Urinary bladder (tissue), 3 donors: ENCODE measurements at regions not wholly inside any gene's neighbourhood (a gene's known extent, or its start where the extent isn't known, plus 50 kb on each side); places are given as distances from the start of the nearest gene placed in this dataset.

ENCODE experiments used
- DNase-seq: peaks from one replicate; pipeline ENCODE4 v3.0.0-alpha.2; 2015; ENCODE audit errors: extremely low spot score
- H3K27ac ChIP-seq: one replicate; pipeline ENCODE4 v1.5.1; 2013; ENCODE audit warnings: low read depth, mild to moderate bottlenecking, moderate library complexity
- H3K36me3 ChIP-seq: one replicate; pipeline ENCODE4 v1.6.1; 2013; ENCODE audit warnings: mild to moderate bottlenecking, moderate library complexity; ENCODE audit not compliant: insufficient read depth
- H3K4me1 ChIP-seq: one replicate; pipeline ENCODE4 v1.6.1; 2013; ENCODE audit warnings: mild to moderate bottlenecking, moderate library complexity; ENCODE audit not compliant: insufficient read depth
- H3K4me3 ChIP-seq: one replicate; pipeline ENCODE4 v1.5.1; 2013; ENCODE audit warnings: low read depth, low read length
- WGBS: extraction: QIAGEN DNeasy Blood & Tissue Kit; methylation state at CpG from one replicate; pipeline ENCODE4 v1.1.7; 2013; 5-methylcytosine and 5-hydroxymethylcytosine counted together
- donor health status: healthy with polysubstance abuse.
- donor health status: healthy.

DNA sequence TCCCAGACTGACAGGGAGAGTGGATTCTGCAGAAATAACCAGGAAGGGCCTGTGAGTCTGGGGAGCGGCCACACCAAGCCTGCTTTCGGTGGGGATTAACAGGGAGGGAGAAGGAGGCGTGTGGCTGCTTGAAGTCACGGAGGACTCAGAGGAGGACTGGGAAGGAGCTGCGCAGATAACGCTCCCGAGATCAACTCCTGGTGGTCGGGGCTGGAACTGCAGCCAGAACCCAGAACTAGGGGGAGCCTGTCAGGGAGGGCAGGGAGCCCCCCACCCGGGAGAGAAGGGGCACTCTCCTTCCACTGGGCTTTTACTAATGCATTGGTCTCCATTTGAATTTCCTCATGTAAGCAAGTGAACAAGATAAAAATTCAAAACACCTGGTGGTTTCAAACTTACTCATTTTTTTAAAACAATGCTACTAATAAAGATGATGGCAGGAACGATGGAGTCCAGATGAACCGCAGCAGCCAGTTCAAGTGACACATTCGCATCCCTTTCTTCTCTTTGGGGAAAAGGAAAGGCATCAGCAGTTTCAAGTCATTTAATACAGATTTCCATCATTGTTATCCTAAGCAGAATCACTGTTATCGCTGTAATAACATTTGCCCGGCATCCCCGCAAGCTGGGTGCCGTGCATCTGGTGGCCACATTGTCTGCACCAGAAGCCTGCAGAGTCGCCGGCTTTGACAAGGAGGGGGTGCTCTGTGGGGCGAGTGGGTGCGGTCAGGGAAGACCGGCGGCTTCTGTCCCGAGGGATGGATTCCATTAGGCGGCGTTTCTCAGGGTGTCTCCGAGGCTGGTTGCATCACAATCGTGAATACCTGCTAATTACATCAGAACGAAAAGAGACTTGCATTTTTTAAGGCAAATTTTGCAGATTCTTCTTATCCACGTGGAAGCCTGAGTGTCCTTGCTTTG is 183.0 kb downstream of the FOXL1 start:
- H3K36me3 ChIP-seq: no peaks in the 10 kb centered on the region
- WGBS: 18% methylated on average over 29 of the region's 29 CpGs
- H3K27ac ChIP-seq: no peak overlapping the region
- DNase-seq: no peak
- no peak overlapping the region for H3K4me3 ChIP-seq
- H3K4me1 ChIP-seq: no peaks in the 10 kb centered on the region

GRCh38 chr16:86762095-86762494 is 183.7 kb downstream of the FOXL1 start:
- Histone ChIP-seq H3K4me3 (no peak overlapping the region), H3K36me3 (no peaks in the 10 kb centered on the region), H3K27ac (no peak overlapping the region), H3K4me1 (no peaks in the 10 kb centered on the region)
- DNase-seq: no peak
- 36% methylated on average over 9 of the region's 9 CpGs for WGBS

DNA sequence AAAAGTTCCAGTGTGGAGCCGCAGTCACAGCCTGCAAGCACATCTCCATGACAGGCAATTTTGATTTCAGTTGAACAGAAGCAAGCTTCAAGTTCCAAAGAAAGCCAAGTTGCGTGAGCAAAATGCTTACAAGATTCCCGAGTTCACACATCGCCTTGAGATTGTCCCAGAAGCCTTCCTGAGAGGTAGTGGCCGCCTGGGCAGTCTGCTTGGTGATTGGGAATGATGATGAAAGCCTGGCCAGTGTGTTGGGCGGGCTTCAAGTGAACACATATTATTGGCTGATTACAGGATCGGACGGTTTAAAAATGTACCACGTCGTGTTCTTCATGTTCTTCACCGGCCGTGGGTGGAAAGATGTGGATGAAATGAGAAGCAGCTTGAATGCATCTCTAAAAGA is 185.5 kb downstream of the FOXL1 start:
- Histone ChIP-seq H3K4me1 (no peaks in the 10 kb centered on the region), H3K36me3 (no peaks in the 10 kb centered on the region), H3K4me3 (no peak overlapping the region), H3K27ac (no peak overlapping the region)
- DNase-seq: no peak
- WGBS: 77% methylated on average over 12 of the region's 12 CpGs

GRCh38 chr16:86764551-86764950 is 186.2 kb downstream of the FOXL1 start:
- Histone ChIP-seq H3K4me1 (no peaks in the 10 kb centered on the region), H3K4me3 (no peak overlapping the region), H3K36me3 (no peaks in the 10 kb centered on the region), H3K27ac (no peak overlapping the region)
- WGBS: 87% methylated on average over 4 of the region's 4 CpGs
- DNase-seq: no peak

GRCh38 chr16:86765389-86766026 is 187.2 kb downstream of the FOXL1 start:
- Histone ChIP-seq H3K27ac (no peak overlapping the region), H3K4me3 (no peak overlapping the region)
- 91% methylated on average over 6 of the region's 6 CpGs for WGBS

DNA sequence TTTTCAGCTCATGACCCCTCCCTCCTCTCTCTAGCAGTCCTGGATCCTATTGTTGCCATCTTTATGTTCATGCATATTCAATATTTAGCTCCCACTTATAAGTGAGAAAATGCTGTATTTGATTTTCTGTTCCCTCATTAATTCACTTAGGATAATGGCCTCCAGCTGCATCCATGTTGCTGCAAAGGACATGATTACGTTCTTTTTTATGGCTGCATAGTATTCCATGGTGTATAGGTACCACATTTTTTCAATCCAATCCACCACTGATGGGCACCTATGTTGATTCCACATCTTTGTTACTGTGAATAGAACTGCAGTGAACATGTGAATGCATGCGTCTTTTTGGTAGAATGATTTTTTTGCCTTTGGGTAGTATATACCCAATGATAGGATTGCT is 188.4 kb downstream of the FOXL1 start:
- H3K4me3 ChIP-seq: no peak overlapping the region
- H3K27ac ChIP-seq: no peak overlapping the region
- no peaks in the 10 kb centered on the region for H3K4me1 ChIP-seq
- DNase-seq: no peak
- no peaks in the 10 kb centered on the region for H3K36me3 ChIP-seq
- WGBS: 89% methylated on average over 2 of the region's 2 CpGs

More at GRCh38 chr16:86765389-86766026, 187.2 kb downstream of the FOXL1 start:
- H3K4me1 ChIP-seq: no peaks in the 10 kb centered on the region
- DNase-seq: no peak
- H3K36me3 ChIP-seq: no peaks in the 10 kb centered on the region

DNA sequence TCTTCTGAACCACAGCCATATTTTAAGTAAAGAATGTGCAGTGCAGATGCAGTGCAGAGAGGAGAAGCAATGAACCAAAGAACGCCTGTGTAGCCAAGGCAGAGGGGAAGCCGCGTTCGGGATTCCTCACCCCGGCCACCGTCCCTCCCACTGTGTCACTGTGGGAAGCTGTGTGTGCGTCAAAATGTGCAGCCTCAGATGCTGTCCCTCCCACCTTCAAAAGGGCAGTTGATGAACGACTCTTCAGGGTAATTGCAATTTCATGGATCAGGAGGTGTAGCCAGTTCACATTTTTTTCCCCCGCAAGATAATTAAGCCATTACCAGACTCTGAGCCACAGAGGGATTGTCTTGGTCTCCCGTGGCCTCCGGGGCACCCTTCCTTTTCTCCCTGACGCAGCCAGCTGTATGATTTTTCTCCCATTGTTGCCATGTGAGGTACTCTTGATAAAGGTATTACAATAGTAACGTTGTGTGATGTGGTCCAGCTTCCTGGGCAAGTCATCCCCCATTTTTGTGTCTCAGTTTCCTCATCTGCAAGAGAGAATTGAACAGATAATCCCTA is 190.0 kb downstream of the FOXL1 start:
- H3K4me3 ChIP-seq: no peak overlapping the region
- H3K27ac ChIP-seq: no peak overlapping the region
- H3K4me1 ChIP-seq: no peaks in the 10 kb centered on the region
- 60% methylated on average over 13 of the region's 13 CpGs for WGBS
- H3K36me3 ChIP-seq: no peaks in the 10 kb centered on the region
- DNase-seq: no peak

DNA sequence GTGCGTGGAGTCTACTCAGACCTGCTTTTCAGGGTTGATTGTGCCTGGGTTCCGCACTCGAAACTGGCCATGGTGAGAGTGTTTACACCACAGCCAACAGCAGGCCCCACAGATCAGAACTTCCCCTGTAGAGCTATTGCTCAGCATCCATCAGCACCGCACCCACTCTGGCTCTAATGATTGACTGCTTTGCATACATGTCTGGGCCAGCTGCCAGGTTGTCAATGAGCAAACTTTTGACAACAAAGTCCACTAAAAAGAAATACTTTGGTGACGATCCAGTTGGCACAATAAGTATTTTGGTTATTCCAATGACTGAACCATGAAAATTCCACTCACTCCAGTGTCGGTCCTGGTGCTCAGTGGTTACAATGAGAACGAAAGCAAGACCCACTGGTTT is 190.7 kb downstream of the FOXL1 start:
- 81% methylated on average over 7 of the region's 7 CpGs for WGBS
- no peak overlapping the region for H3K4me3 ChIP-seq
- DNase-seq: no peak
- no peak overlapping the region for H3K27ac ChIP-seq
- H3K36me3 ChIP-seq: no peaks in the 10 kb centered on the region
- H3K4me1 ChIP-seq: no peaks in the 10 kb centered on the region

DNA sequence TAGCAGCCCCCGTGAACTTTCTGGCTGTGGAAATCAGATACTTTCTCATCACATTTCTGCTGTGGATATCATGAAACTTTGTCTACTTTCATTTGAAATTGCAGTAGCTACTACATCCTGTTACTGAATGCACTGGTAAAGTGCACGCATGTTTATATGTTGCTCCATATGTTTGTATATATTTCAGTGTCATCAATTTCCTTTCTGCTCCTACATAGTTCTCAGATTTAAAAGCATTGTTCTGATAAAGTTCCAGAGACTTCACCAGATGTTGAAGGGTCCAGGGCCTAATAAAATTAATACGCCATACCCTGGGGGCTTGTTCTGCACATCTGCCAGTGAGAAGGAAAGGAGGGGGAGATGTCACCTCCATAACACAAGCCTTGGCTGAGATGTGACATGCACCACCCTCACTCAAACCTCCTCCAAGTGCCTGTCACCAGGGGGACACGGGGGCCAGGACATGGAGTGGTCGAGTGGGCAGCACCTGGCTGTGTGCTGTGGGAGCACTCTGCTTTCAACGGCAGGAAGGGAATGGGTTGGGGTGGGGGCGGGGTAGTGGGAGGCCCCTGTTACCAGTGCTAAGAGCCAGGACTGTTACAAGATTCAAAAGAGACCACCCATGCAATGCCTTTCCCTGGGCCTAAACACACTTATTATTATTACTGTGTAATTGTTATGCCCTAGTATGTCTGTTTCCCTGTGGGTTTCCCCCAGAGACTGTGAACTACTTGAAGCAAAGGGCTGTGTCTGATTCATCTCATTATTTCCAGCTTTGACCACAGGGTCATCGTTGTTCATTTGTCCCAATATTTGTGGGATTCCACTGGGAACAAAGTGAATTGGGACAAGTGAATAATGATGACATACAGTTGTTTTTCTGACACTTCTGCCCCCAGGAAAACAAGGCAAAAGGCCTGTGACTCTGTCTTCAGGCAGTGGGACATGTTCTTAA is 193.4 kb downstream of the FOXL1 start:
- H3K4me3 ChIP-seq: no peak overlapping the region
- H3K4me1 ChIP-seq: no peaks in the 10 kb centered on the region
- H3K36me3 ChIP-seq: no peaks in the 10 kb centered on the region
- no peak for DNase-seq
- H3K27ac ChIP-seq: no peak overlapping the region
- 53% methylated on average over 8 of the region's 8 CpGs for WGBS

DNA sequence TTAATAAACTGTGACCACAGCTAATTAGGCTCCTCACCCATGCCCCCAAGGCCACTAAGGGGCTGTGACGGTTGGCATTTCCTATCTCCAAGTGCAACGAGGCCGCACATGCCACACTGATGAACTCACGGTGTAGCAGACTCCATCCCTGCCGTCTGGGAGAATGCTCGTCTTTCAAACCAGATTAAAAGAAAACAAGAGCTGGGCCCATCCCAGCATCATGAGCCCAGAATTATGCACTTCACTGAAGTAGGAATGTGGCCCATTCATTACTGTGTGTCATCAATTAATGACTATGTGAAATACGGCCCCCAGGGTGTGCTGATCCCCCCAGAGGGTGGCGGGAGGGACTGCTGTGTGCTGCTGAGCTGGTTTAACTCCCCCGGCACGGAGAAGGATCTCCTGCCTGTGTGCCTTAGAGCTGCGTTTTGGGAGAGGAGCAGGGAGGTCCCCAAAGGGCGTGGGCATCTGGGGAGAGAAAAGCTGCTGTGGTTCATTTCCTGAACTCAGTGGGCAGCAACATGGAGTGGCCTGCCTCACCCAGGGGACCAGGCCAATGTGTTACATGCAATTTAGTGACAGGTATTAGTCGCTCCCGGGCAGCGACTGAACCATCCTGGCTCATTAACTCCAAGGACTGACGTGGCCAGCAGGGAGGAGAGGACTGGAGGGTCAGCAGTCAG is 194.5 kb downstream of the FOXL1 start:
- WGBS: 73% methylated on average over 16 of the region's 16 CpGs
- Histone ChIP-seq H3K27ac (no peak overlapping the region), H3K4me1 (no peaks in the 10 kb centered on the region), H3K4me3 (no peak overlapping the region), H3K36me3 (no peaks in the 10 kb centered on the region)
- no peak for DNase-seq

DNA sequence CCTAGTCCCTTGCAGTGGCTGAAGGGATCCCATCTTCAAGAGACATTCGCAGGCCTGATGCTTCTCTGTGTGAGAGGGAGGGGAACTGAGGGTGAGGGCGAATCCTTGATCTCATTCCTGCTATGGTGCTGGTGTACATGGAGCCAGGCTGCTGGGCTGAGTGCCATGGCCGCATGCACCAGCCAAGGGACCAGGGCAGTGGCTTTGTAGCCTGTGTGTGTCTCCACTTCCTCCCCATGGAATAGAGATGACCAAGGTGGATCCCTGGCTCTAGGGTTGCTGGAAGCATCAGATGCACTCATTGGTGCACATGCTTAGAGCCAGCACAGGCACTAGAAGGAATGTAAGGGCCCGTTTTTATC is 195.0 kb downstream of the FOXL1 start:
- 70% methylated on average over 4 of the region's 4 CpGs for WGBS
- Histone ChIP-seq H3K36me3 (no peaks in the 10 kb centered on the region), H3K27ac (no peak overlapping the region), H3K4me3 (no peak overlapping the region), H3K4me1 (no peaks in the 10 kb centered on the region)
- no peak for DNase-seq

GRCh38 chr16:86774931-86775330 is 196.6 kb downstream of the FOXL1 start:
- H3K36me3 ChIP-seq: no peaks in the 10 kb centered on the region
- no peak for DNase-seq
- no peak overlapping the region for H3K27ac ChIP-seq
- 90% methylated on average over 12 of the region's 12 CpGs for WGBS
- H3K4me1 ChIP-seq: no peaks in the 10 kb centered on the region
- no peak overlapping the region for H3K4me3 ChIP-seq

- Histone ChIP-seq H3K4me3 (no peak overlapping the region), H3K27ac (no peak overlapping the region), H3K4me1 (no peaks in the 10 kb centered on the region), H3K36me3 (no peaks in the 10 kb centered on the region)
- WGBS: 54% methylated on average over 14 of the region's 14 CpGs
- no peak for DNase-seq
Measured at GRCh38 chr16:86775511-86775921, 197.2 kb downstream of the FOXL1 start.
